ENCODE measurements at regions not wholly inside any gene's neighbourhood (a gene's known extent, or its start where the extent isn't known, plus 50 kb on each side); places are given as distances from the start of the nearest gene placed in this dataset.
"Not testable (repeated sequence)": the region's sequence is repeated elsewhere in the genome, so short reads cannot be mapped to it uniquely, and the experiment has no call there.

- no peak for DNase-seq (ENCODE audit: low read depth)
- H3K4me3 ChIP-seq (ENCODE audit: low read depth, low read length) = no peak overlapping the region
- no peak for TF ChIP-seq CTCF (IDR thresholded peaks at IDR 0.05; ENCODE audit: insufficient read depth, low read depth, low read length, missing control alignments)
Observed at GRCh38 chr3:191634902-191635301, 173.9 kb downstream of the PYDC2 start.

GRCh38 chr3:191637611-191638010 is 176.6 kb downstream of the PYDC2 start:
- H3K4me3 ChIP-seq (ENCODE audit: low read depth, low read length) = no peak overlapping the region
- TF ChIP-seq CTCF (IDR thresholded peaks at IDR 0.05; ENCODE audit: insufficient read depth, low read depth, low read length, missing control alignments) = no peak
- DNase-seq (ENCODE audit: low read depth) = no peak

GRCh38 chr3:191641789-191642188 is 180.8 kb downstream of the PYDC2 start:
- no peak for DNase-seq (ENCODE audit: low read depth)
- H3K4me3 ChIP-seq (ENCODE audit: low read depth, low read length) = no peak overlapping the region

GRCh38 chr3:191644291-191644690 is 183.3 kb downstream of the PYDC2 start:
- no peak overlapping the region for H3K4me3 ChIP-seq (ENCODE audit: low read depth, low read length)
- no peak for TF ChIP-seq CTCF (IDR thresholded peaks at IDR 0.05; ENCODE audit: insufficient read depth, low read depth, low read length, missing control alignments)
- DNase-seq (ENCODE audit: low read depth) = no peak

More at GRCh38 chr3:191641789-191642188, 180.8 kb downstream of the PYDC2 start:
- no peak for TF ChIP-seq CTCF (IDR thresholded peaks at IDR 0.05; ENCODE audit: insufficient read depth, low read depth, low read length, missing control alignments)

- no peak for DNase-seq (ENCODE audit: low read depth)
- TF ChIP-seq CTCF (IDR thresholded peaks at IDR 0.05; ENCODE audit: insufficient read depth, low read depth, low read length, missing control alignments) = no peak
- H3K4me3 ChIP-seq (ENCODE audit: low read depth, low read length) = no peak overlapping the region
Observed at GRCh38 chr3:191646242-191646641, 185.3 kb downstream of the PYDC2 start.

GRCh38 chr3:191648787-191649186 is 187.8 kb downstream of the PYDC2 start:
- TF ChIP-seq CTCF (IDR thresholded peaks at IDR 0.05; ENCODE audit: insufficient read depth, low read depth, low read length, missing control alignments) = no peak
- no peak for DNase-seq (ENCODE audit: low read depth)
- H3K4me3 ChIP-seq (ENCODE audit: low read depth, low read length) = no peak overlapping the region

GRCh38 chr3:191649626-191650025 is 188.7 kb downstream of the PYDC2 start:
- no peak for TF ChIP-seq CTCF (IDR thresholded peaks at IDR 0.05; ENCODE audit: insufficient read depth, low read depth, low read length, missing control alignments)
- H3K4me3 ChIP-seq (ENCODE audit: low read depth, low read length) = no peak overlapping the region
- no peak for DNase-seq (ENCODE audit: low read depth)

- DNase-seq (ENCODE audit: low read depth); H3K4me3 ChIP-seq (ENCODE audit: low read depth, low read length): not testable (repeated sequence)
Observed at GRCh38 chr3:191658781-191659419, 197.9 kb downstream of the PYDC2 start.

GRCh38 chr3:191662150-191662549 is 201.2 kb downstream of the PYDC2 start:
- not testable (repeated sequence) for DNase-seq (ENCODE audit: low read depth); H3K4me3 ChIP-seq (ENCODE audit: low read depth, low read length)
